K562 (cell line): ENCODE measurements at regions not wholly inside any gene's neighbourhood (a gene's known extent, or its start where the extent isn't known, plus 50 kb on each side); places are given as distances from the start of the nearest gene placed in this dataset.

Experiments used
- HNRNPH1 ChIP-seq: fragments of 200-400 bp; formaldehyde crosslinking; optimal IDR thresholded peaks from 2 replicates; pipeline ENCODE3; 2017; ENCODE audit warnings: low read depth, mild to moderate bottlenecking, low read length, moderate library complexity
- HNRNPL ChIP-seq: fragments of 200-400 bp; formaldehyde crosslinking; IDR thresholded peaks from 2 replicates; pipeline ENCODE4 v1.6.1; 2017; ENCODE audit warnings: low read depth, mild to moderate bottlenecking, low read length
- MTA1 ChIP-seq: fragments of 450-650 bp; IDR thresholded peaks from 2 replicates; pipeline ENCODE4 v1.6.1; 2017; ENCODE audit warnings: borderline replicate concordance
- NFYB ChIP-seq: IDR thresholded peaks from 2 replicates; pipeline ENCODE4 v1.6.1; 2011; ENCODE audit warnings: mild to moderate bottlenecking, moderate library complexity; ENCODE audit not compliant: insufficient read length; ENCODE audit errors: extremely low read depth
- NUFIP1 ChIP-seq: fragments of 450-650 bp; IDR thresholded peaks from 2 replicates; pipeline ENCODE4 v1.6.1; 2018; ENCODE audit not compliant: partially characterized antibody
- ZBTB12 ChIP-seq: fragments of 250-450 bp; sonication (Bioruptor Pico); IDR thresholded peaks from 2 replicates; pipeline ENCODE4 v1.4.0; 2020
- ZFPM2 ChIP-seq: fragments of 250-450 bp; sonication (Bioruptor Pico); IDR thresholded peaks from 2 replicates; pipeline ENCODE4 v1.5.1; 2022; ENCODE audit warnings: mild to moderate bottlenecking
- ZNF41 ChIP-seq: fragments of 250-450 bp; sonication (Bioruptor Pico); conservative IDR thresholded peaks from 2 replicates; pipeline ENCODE4 v1.4.0; 2020; ENCODE audit warnings: mild to moderate bottlenecking
- TF ChIP-seq, protein P1 (sequence below): fragments of 450-650 bp; IDR thresholded peaks from 2 replicates; pipeline ENCODE4 v1.6.1; 2016; ENCODE audit warnings: mild to moderate bottlenecking, moderate library complexity
- TF ChIP-seq, protein P2 (sequence below): sonication (generic); formaldehyde crosslinking; IDR thresholded peaks from 2 replicates; pipeline ENCODE4 v1.8.0; 2022; ENCODE audit warnings: missing genetic modification reagents, mild to moderate bottlenecking, moderate library complexity, borderline replicate concordance
- TF ChIP-seq, protein P3 (sequence below): fragments of 250-450 bp; sonication (Bioruptor Pico); IDR thresholded peaks from 2 replicates; pipeline ENCODE4 v1.8.0; 2022; ENCODE audit warnings: inconsistent platforms, mild to moderate bottlenecking, moderate library complexity, borderline replicate concordance

GRCh38 chr18:34117319-34117718 is 107.4 kb downstream of the NOL4 start (continued):
- TF ChIP-seq, protein P1, sequence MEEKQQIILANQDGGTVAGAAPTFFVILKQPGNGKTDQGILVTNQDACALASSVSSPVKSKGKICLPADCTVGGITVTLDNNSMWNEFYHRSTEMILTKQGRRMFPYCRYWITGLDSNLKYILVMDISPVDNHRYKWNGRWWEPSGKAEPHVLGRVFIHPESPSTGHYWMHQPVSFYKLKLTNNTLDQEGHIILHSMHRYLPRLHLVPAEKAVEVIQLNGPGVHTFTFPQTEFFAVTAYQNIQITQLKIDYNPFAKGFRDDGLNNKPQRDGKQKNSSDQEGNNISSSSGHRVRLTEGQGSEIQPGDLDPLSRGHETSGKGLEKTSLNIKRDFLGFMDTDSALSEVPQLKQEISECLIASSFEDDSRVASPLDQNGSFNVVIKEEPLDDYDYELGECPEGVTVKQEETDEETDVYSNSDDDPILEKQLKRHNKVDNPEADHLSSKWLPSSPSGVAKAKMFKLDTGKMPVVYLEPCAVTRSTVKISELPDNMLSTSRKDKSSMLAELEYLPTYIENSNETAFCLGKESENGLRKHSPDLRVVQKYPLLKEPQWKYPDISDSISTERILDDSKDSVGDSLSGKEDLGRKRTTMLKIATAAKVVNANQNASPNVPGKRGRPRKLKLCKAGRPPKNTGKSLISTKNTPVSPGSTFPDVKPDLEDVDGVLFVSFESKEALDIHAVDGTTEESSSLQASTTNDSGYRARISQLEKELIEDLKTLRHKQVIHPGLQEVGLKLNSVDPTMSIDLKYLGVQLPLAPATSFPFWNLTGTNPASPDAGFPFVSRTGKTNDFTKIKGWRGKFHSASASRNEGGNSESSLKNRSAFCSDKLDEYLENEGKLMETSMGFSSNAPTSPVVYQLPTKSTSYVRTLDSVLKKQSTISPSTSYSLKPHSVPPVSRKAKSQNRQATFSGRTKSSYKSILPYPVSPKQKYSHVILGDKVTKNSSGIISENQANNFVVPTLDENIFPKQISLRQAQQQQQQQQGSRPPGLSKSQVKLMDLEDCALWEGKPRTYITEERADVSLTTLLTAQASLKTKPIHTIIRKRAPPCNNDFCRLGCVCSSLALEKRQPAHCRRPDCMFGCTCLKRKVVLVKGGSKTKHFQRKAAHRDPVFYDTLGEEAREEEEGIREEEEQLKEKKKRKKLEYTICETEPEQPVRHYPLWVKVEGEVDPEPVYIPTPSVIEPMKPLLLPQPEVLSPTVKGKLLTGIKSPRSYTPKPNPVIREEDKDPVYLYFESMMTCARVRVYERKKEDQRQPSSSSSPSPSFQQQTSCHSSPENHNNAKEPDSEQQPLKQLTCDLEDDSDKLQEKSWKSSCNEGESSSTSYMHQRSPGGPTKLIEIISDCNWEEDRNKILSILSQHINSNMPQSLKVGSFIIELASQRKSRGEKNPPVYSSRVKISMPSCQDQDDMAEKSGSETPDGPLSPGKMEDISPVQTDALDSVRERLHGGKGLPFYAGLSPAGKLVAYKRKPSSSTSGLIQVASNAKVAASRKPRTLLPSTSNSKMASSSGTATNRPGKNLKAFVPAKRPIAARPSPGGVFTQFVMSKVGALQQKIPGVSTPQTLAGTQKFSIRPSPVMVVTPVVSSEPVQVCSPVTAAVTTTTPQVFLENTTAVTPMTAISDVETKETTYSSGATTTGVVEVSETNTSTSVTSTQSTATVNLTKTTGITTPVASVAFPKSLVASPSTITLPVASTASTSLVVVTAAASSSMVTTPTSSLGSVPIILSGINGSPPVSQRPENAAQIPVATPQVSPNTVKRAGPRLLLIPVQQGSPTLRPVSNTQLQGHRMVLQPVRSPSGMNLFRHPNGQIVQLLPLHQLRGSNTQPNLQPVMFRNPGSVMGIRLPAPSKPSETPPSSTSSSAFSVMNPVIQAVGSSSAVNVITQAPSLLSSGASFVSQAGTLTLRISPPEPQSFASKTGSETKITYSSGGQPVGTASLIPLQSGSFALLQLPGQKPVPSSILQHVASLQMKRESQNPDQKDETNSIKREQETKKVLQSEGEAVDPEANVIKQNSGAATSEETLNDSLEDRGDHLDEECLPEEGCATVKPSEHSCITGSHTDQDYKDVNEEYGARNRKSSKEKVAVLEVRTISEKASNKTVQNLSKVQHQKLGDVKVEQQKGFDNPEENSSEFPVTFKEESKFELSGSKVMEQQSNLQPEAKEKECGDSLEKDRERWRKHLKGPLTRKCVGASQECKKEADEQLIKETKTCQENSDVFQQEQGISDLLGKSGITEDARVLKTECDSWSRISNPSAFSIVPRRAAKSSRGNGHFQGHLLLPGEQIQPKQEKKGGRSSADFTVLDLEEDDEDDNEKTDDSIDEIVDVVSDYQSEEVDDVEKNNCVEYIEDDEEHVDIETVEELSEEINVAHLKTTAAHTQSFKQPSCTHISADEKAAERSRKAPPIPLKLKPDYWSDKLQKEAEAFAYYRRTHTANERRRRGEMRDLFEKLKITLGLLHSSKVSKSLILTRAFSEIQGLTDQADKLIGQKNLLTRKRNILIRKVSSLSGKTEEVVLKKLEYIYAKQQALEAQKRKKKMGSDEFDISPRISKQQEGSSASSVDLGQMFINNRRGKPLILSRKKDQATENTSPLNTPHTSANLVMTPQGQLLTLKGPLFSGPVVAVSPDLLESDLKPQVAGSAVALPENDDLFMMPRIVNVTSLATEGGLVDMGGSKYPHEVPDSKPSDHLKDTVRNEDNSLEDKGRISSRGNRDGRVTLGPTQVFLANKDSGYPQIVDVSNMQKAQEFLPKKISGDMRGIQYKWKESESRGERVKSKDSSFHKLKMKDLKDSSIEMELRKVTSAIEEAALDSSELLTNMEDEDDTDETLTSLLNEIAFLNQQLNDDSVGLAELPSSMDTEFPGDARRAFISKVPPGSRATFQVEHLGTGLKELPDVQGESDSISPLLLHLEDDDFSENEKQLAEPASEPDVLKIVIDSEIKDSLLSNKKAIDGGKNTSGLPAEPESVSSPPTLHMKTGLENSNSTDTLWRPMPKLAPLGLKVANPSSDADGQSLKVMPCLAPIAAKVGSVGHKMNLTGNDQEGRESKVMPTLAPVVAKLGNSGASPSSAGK, result no peak
- TF ChIP-seq ZFPM2 (CRISPR knock-in tag) (no peak), HNRNPH1 (no peak), ZBTB12 (no peak), MTA1 (no peak), NUFIP1 (no peak), NFYB (no peak), ZNF41 (CRISPR knock-in tag) (no peak), HNRNPL (no peak)
- TF ChIP-seq, protein P2, sequence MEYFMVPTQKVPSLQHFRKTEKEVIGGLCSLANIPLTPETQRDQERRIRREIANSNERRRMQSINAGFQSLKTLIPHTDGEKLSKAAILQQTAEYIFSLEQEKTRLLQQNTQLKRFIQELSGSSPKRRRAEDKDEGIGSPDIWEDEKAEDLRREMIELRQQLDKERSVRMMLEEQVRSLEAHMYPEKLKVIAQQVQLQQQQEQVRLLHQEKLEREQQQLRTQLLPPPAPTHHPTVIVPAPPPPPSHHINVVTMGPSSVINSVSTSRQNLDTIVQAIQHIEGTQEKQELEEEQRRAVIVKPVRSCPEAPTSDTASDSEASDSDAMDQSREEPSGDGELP (CRISPR knock-in tag), result no peak
- TF ChIP-seq, protein P3, sequence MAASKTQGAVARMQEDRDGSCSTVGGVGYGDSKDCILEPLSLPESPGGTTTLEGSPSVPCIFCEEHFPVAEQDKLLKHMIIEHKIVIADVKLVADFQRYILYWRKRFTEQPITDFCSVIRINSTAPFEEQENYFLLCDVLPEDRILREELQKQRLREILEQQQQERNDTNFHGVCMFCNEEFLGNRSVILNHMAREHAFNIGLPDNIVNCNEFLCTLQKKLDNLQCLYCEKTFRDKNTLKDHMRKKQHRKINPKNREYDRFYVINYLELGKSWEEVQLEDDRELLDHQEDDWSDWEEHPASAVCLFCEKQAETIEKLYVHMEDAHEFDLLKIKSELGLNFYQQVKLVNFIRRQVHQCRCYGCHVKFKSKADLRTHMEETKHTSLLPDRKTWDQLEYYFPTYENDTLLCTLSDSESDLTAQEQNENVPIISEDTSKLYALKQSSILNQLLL (CRISPR knock-in tag), result no peak
